ENCODE measurements at regions not wholly inside any gene's neighbourhood (a gene's known extent, or its start where the extent isn't known, plus 50 kb on each side); places are given as distances from the start of the nearest gene placed in this dataset.

DNA sequence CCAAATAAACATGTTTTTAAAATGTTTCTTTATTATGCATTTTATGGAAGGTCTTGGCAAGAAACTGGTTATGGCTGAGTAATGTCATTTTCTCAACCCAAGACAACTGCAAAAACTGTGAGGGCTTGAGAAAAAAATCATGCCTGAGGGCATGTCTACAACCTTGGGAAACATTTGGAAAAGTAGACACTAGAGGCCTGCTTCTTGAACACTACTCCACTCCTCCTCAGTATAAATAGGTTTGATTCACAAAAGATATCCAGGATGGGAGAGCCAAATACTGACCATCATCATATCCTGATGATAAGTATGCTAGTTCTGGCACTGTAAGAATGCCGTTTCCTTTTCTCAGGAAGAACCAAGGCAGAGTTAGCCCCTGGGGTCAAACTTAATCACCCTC is 71.1 kb downstream of the OSR1 start:
- H3K36me3 Mint-ChIP-seq = peaks cover 0 to 13% (median 4%) of the 10 kb centered on the region in 5 donors
- peaks cover 0 to 5% (median 2%) of the 10 kb centered on the region in 7 donors for H3K4me1 Mint-ChIP-seq
- no peak for DNase-seq
- no peak for ATAC-seq
- ChIA-PET POLR2A (no interaction called here), CTCF (no interaction called here)
- H3K27ac ChIP-seq (ENCODE audit: low read depth, low read length) = no peak overlapping the region
- no peaks in the 10 kb centered on the region for H3K9me3 ChIP-seq (ENCODE audit: control insufficient read depth in 2 of 3, low read length in 3 of 3)
- no peak overlapping the region for H3K4me3 ChIP-seq (ENCODE audit: low read length)
- intact Hi-C loops (cut with micrococcal nuclease) = no loop called here
- no peaks in the 10 kb centered on the region for H3K4me1 ChIP-seq (ENCODE audit: control insufficient read depth in 2 of 2, insufficient read depth in 2 of 2, low read length in 2 of 2)
- no peak overlapping the region for H3K27ac Mint-ChIP-seq
- H3K36me3 ChIP-seq (ENCODE audit: control insufficient read depth in 2 of 3, insufficient read depth in 3 of 3, low read length in 3 of 3) = no peaks in the 10 kb centered on the region
- no peak overlapping the region for H3K4me3 Mint-ChIP-seq
- H3K27me3 ChIP-seq (ENCODE audit: control insufficient read depth in 2 of 2, insufficient read depth in 2 of 2, low read length in 2 of 2) = no peaks in the 10 kb centered on the region
- peaks cover 0 to 15% (median 3%) of the 10 kb centered on the region in 11 donors for H3K9me3 Mint-ChIP-seq
- H3K27me3 Mint-ChIP-seq = peaks cover 0 to 15% (median 0%) of the 10 kb centered on the region in 5 donors

DNA sequence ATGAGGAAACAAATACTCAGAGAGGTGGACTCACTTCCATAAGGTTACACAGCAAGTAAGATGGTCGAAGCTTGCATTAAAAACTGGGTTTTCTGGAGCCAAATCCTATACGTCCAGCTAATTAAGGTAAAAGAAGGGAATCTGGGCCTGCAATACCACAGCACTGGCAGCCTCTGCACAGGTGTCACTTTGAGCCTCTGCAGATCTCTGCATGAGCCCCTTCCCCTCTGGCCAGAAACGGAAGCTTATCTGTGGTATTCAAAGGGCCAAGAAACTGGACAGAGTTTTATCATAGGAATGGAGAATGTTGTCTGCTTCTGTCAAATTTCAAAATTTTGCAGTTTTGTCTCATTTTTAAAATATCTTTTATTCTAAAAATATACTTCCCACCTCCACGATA is 76.1 kb downstream of the OSR1 start:
- Histone ChIP-seq H3K4me3 (ENCODE audit: low read length) (no peak overlapping the region), H3K27me3 (ENCODE audit: control insufficient read depth in 2 of 2, insufficient read depth in 2 of 2, low read length in 2 of 2) (no peaks in the 10 kb centered on the region), H3K36me3 (ENCODE audit: control insufficient read depth in 2 of 3, insufficient read depth in 3 of 3, low read length in 3 of 3) (no peaks in the 10 kb centered on the region), H3K4me1 (ENCODE audit: control insufficient read depth in 2 of 2, insufficient read depth in 2 of 2, low read length in 2 of 2) (no peaks in the 10 kb centered on the region), H3K9me3 (ENCODE audit: control insufficient read depth in 2 of 3, low read length in 3 of 3) (no peaks in the 10 kb centered on the region), H3K27ac (ENCODE audit: low read depth, low read length) (no peak overlapping the region)
- Mint-ChIP-seq H3K9me3 (peaks cover 2 to 34% (median 23%) of the 10 kb centered on the region in 11 donors), H3K27me3 (peaks cover 0 to 15% (median 0%) of the 10 kb centered on the region in 5 donors), H3K4me3 (no peak overlapping the region), H3K4me1 (no peaks in the 10 kb centered on the region), H3K27ac (no peak overlapping the region), H3K36me3 (peaks cover 0 to 24% (median 8%) of the 10 kb centered on the region in 5 donors)
- intact Hi-C loops (cut with micrococcal nuclease) = no loop called here
- ATAC-seq (no peak), DNase-seq (no peak)
- ChIA-PET POLR2A (no interaction called here), CTCF (no interaction called here)

DNA sequence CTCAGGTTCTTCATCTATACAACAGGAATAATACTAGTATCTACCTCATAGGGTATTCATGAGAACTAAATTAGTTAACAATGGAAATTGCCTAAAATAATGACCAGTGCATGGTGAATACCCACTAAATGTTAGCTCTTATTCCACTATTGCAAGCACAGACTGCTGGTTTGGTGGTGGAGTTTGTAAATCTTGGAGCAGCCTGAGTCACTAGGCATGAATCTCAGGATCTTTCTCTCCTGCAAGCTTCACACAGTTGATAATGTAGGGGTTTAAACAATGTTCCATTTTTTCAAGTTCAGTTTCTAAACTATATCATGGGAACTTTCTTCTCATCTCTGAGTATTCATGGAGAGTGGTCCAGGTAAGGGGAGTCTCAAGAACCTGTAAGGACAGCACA is 84.0 kb downstream of the OSR1 start:
- ChIA-PET POLR2A (no interaction called here), CTCF (no interaction called here)
- no peak overlapping the region for H3K27ac ChIP-seq (ENCODE audit: low read depth, low read length)
- Mint-ChIP-seq H3K27me3 (no peaks in the 10 kb centered on the region), H3K4me1 (no peaks in the 10 kb centered on the region), H3K4me3 (no peak overlapping the region), H3K36me3 (no peaks in the 10 kb centered on the region), H3K27ac (no peak overlapping the region), H3K9me3 (peaks cover 0 to 14% (median 4%) of the 10 kb centered on the region in 11 donors)
- no peaks in the 10 kb centered on the region for H3K9me3 ChIP-seq (ENCODE audit: control insufficient read depth in 2 of 3, low read length in 3 of 3)
- no peaks in the 10 kb centered on the region for H3K27me3 ChIP-seq (ENCODE audit: control insufficient read depth in 2 of 2, insufficient read depth in 2 of 2, low read length in 2 of 2)
- H3K4me1 ChIP-seq (ENCODE audit: control insufficient read depth in 2 of 2, insufficient read depth in 2 of 2, low read length in 2 of 2) = no peaks in the 10 kb centered on the region
- intact Hi-C loops (cut with micrococcal nuclease) = no loop called here
- ATAC-seq = no peak
- no peaks in the 10 kb centered on the region for H3K36me3 ChIP-seq (ENCODE audit: control insufficient read depth in 2 of 3, insufficient read depth in 3 of 3, low read length in 3 of 3)
- no peak overlapping the region for H3K4me3 ChIP-seq (ENCODE audit: low read length)
- no peak for DNase-seq

DNA sequence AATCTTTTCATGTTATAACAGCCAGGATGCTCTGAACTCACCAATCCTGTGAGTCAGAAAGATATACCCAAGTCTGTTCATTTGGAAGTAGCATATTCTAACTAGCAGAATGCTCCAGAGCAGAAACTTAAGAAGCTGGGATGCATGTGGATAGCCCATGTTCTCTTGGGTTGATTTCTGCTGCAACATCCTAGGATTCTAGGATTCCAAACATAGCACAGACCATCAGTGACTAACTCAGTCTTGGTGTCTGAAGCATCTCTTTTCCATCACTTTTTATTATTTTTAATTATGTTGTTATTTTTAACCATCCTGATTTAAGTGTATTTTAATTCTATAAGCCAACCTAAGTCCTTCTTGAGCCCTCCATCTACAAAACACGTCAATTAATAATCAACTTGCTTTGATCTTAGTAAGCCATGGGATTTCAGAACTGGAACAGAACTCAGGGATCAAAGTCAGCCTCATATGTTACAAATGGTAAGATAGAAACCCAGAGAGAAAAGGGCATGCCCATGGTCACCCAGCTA is 85.4 kb downstream of the OSR1 start:
- no peak overlapping the region for H3K4me3 ChIP-seq (ENCODE audit: low read length)
- CTCF ChIA-PET = no interaction called here
- no peaks in the 10 kb centered on the region for H3K9me3 ChIP-seq (ENCODE audit: control insufficient read depth in 2 of 3, low read length in 3 of 3)
- ATAC-seq = no peak
- Mint-ChIP-seq H3K4me3 (no peak overlapping the region), H3K27ac (no peak overlapping the region), H3K36me3 (no peaks in the 10 kb centered on the region), H3K9me3 (peaks cover 0 to 2% (median 0%) of the 10 kb centered on the region in 11 donors), H3K4me1 (no peaks in the 10 kb centered on the region), H3K27me3 (peaks cover 0 to 3% (median 0%) of the 10 kb centered on the region in 5 donors)
- intact Hi-C loops (cut with micrococcal nuclease) = no loop called here
- no peaks in the 10 kb centered on the region for H3K4me1 ChIP-seq (ENCODE audit: control insufficient read depth in 2 of 2, insufficient read depth in 2 of 2, low read length in 2 of 2)
- no peaks in the 10 kb centered on the region for H3K27me3 ChIP-seq (ENCODE audit: control insufficient read depth in 2 of 2, insufficient read depth in 2 of 2, low read length in 2 of 2)
- no peak overlapping the region for H3K27ac ChIP-seq (ENCODE audit: low read depth, low read length)
- POLR2A ChIA-PET = no interaction called here
- DNase-seq = no peak
- H3K36me3 ChIP-seq (ENCODE audit: control insufficient read depth in 2 of 3, insufficient read depth in 3 of 3, low read length in 3 of 3) = no peaks in the 10 kb centered on the region

DNA sequence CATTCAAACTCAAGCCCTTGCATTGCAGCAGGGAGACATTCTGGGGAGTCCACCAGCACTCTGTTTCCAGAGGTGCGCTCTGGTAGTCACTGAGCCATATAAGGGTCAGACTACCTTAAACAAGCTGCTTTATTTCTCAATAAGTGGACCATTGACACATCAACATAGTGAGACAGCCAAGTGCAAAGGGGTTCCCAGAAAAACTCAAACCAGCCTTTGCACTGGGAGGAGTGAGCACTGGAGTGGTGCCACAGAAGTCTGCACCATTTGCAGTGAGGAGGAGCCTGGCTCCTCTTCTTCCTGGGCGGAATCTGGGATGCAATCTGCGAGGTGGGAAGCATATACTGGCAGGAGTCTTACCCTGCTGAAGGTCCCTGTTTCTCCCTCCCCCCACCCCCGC is 86.4 kb downstream of the OSR1 start:
- Histone ChIP-seq H3K36me3 (ENCODE audit: control insufficient read depth in 2 of 3, insufficient read depth in 3 of 3, low read length in 3 of 3) (no peaks in the 10 kb centered on the region), H3K4me1 (ENCODE audit: control insufficient read depth in 2 of 2, insufficient read depth in 2 of 2, low read length in 2 of 2) (no peaks in the 10 kb centered on the region), H3K27ac (ENCODE audit: low read depth, low read length) (no peak overlapping the region), H3K9me3 (ENCODE audit: control insufficient read depth in 2 of 3, low read length in 3 of 3) (no peaks in the 10 kb centered on the region), H3K4me3 (ENCODE audit: low read length) (no peak overlapping the region), H3K27me3 (ENCODE audit: control insufficient read depth in 2 of 2, insufficient read depth in 2 of 2, low read length in 2 of 2) (no peaks in the 10 kb centered on the region)
- Mint-ChIP-seq H3K4me3 (no peak overlapping the region), H3K4me1 (no peaks in the 10 kb centered on the region), H3K27me3 (peaks cover 0 to 3% (median 0%) of the 10 kb centered on the region in 5 donors), H3K27ac (no peak overlapping the region), H3K9me3 (peaks cover 0 to 2% (median 0%) of the 10 kb centered on the region in 11 donors), H3K36me3 (no peaks in the 10 kb centered on the region)
- CTCF ChIA-PET = no interaction called here
- no peak for DNase-seq
- ATAC-seq = no peak
- intact Hi-C loops (cut with micrococcal nuclease) = no loop called here
- POLR2A ChIA-PET = no interaction called here

DNA sequence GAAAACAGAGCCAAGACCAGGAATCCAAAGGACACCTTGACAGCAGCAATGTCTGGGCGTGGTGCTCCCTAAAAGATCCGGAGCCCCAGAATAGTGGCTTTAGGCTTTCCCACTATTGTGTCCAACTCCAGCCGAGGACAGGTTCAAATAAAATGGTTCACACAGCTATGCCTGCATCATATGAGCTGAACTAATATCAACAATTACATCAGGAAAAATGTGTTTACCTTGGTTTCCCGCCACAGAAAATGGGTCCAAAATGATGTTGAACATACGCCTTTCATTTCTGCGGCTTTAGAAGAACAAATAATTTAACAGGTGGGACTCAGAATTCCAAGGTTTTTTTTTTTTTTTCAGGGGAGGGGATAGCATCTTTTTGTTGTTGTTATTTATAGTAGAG is 93.6 kb downstream of the OSR1 start:
- no peaks in the 10 kb centered on the region for H3K36me3 ChIP-seq (ENCODE audit: control insufficient read depth in 2 of 3, insufficient read depth in 3 of 3, low read length in 3 of 3)
- no peak overlapping the region for H3K4me3 ChIP-seq (ENCODE audit: low read length)
- no peaks in the 10 kb centered on the region for H3K9me3 ChIP-seq (ENCODE audit: control insufficient read depth in 2 of 3, low read length in 3 of 3)
- no peaks in the 10 kb centered on the region for H3K4me1 ChIP-seq (ENCODE audit: control insufficient read depth in 2 of 2, insufficient read depth in 2 of 2, low read length in 2 of 2)
- Mint-ChIP-seq H3K4me3 (no peak overlapping the region), H3K4me1 (no peaks in the 10 kb centered on the region), H3K36me3 (peaks cover 0 to 10% (median 4%) of the 10 kb centered on the region in 5 donors), H3K27ac (no peak overlapping the region), H3K9me3 (peaks cover 0 to 2% (median 0%) of the 10 kb centered on the region in 11 donors), H3K27me3 (peaks cover 0 to 7% (median 0%) of the 10 kb centered on the region in 5 donors)
- POLR2A ChIA-PET = no interaction called here
- H3K27ac ChIP-seq (ENCODE audit: low read depth, low read length) = no peak overlapping the region
- DNase-seq (no peak), ATAC-seq (no peak)
- intact Hi-C loops (cut with micrococcal nuclease) = no loop called here
- H3K27me3 ChIP-seq (ENCODE audit: control insufficient read depth in 2 of 2, insufficient read depth in 2 of 2, low read length in 2 of 2) = no peaks in the 10 kb centered on the region
- CTCF ChIA-PET = no interaction called here

DNA sequence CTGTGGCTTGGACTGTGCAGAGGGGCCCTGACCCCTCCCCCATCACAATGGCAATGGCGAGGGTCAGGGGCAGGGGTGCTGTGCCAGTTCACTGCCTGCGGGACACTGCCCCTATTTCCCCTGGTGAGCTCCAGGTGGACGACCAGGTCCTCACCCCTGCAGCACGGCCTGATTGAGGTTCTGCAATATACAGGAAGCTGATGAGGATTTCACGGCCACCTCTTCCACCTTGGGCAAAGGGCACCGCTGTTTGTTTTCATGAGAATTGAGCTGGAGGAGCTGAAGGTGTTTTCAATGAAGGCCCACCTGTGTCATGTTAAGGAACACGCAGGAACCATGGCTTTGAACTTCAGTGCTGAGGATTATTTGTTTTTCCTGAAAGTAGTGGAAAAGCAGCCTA is 96.3 kb downstream of the OSR1 start:
- Histone ChIP-seq H3K9me3 (ENCODE audit: control insufficient read depth in 2 of 3, low read length in 3 of 3) (no peaks in the 10 kb centered on the region), H3K27ac (ENCODE audit: low read depth, low read length) (no peak overlapping the region), H3K4me3 (ENCODE audit: low read length) (no peak overlapping the region), H3K27me3 (ENCODE audit: control insufficient read depth in 2 of 2, insufficient read depth in 2 of 2, low read length in 2 of 2) (no peaks in the 10 kb centered on the region), H3K36me3 (ENCODE audit: control insufficient read depth in 2 of 3, insufficient read depth in 3 of 3, low read length in 3 of 3) (no peaks in the 10 kb centered on the region), H3K4me1 (ENCODE audit: control insufficient read depth in 2 of 2, insufficient read depth in 2 of 2, low read length in 2 of 2) (no peaks in the 10 kb centered on the region)
- POLR2A ChIA-PET = no interaction called here
- intact Hi-C loops (cut with micrococcal nuclease) = no loop called here
- Mint-ChIP-seq H3K36me3 (peaks cover 0 to 10% (median 4%) of the 10 kb centered on the region in 5 donors), H3K27me3 (peaks cover 0 to 5% (median 0%) of the 10 kb centered on the region in 5 donors), H3K27ac (no peak overlapping the region), H3K4me3 (no peak overlapping the region), H3K9me3 (peaks cover 0 to 7% (median 2%) of the 10 kb centered on the region in 11 donors), H3K4me1 (no peaks in the 10 kb centered on the region)
- CTCF ChIA-PET = no interaction called here
- DNase-seq (no peak), ATAC-seq (no peak)
